ENCODE measurements at regions not wholly inside any gene's neighbourhood (a gene's known extent, or its start where the extent isn't known, plus 50 kb on each side); places are given as distances from the start of the nearest gene placed in this dataset.

- Histone ChIP-seq H3K9ac (ENCODE audit: low read length in 3 of 3) (no peak overlapping the region), H3K36me3 (ENCODE audit: control insufficient read depth in 2 of 3, insufficient read depth in 3 of 3, low read length in 3 of 3) (no peaks in the 10 kb centered on the region), H3K27ac (ENCODE audit: low read depth in 2 of 2, low read length in 2 of 2) (no peak overlapping the region), H3K4me1 (ENCODE audit: control insufficient read depth in 2 of 3, insufficient read depth in 2 of 3, low read depth in 1 of 3, low read length in 3 of 3) (no peaks in the 10 kb centered on the region), H3K27me3 (ENCODE audit: control insufficient read depth, insufficient read depth, low read length) (no peaks in the 10 kb centered on the region), H3K4me3 (ENCODE audit: low read length in 3 of 3) (no peak overlapping the region), H3K9me3 (ENCODE audit: control insufficient read depth in 2 of 3, insufficient read depth in 1 of 3, low read length in 3 of 3) (peaks cover 0 to 2% (median 0%) of the 10 kb centered on the region in 3 donors)
- no peak for TF ChIP-seq CTCF (IDR thresholded peaks at IDR 0.05; ENCODE audit: borderline replicate concordance, extremely low read depth, insufficient read depth)
- no peak for DNase-seq
- no peak for FAIRE-seq
- intact Hi-C loops (cut with DNase I), result no loop called here
Measured at GRCh38 chr17:70582777-70583176, 413.4 kb downstream of the KCNJ2 start.

- intact Hi-C loops (cut with DNase I), result no loop called here
- H3K27me3 ChIP-seq (ENCODE audit: control insufficient read depth, insufficient read depth, low read length), result no peaks in the 10 kb centered on the region
- no peak overlapping the region for H3K9ac ChIP-seq (ENCODE audit: low read length in 3 of 3)
- no peak for TF ChIP-seq CTCF (IDR thresholded peaks at IDR 0.05; ENCODE audit: borderline replicate concordance, extremely low read depth, insufficient read depth)
- DNase-seq, result peak in 1 of 5 donors; percentile 52
- no peaks in the 10 kb centered on the region for H3K4me1 ChIP-seq (ENCODE audit: control insufficient read depth in 2 of 3, insufficient read depth in 2 of 3, low read depth in 1 of 3, low read length in 3 of 3)
- FAIRE-seq, result no peak
- H3K4me3 ChIP-seq (ENCODE audit: low read length in 3 of 3), result no peak overlapping the region
- peaks cover 0 to 2% (median 0%) of the 10 kb centered on the region in 3 donors for H3K9me3 ChIP-seq (ENCODE audit: control insufficient read depth in 2 of 3, insufficient read depth in 1 of 3, low read length in 3 of 3)
- no peak overlapping the region for H3K27ac ChIP-seq (ENCODE audit: low read depth in 2 of 2, low read length in 2 of 2)
- H3K36me3 ChIP-seq (ENCODE audit: control insufficient read depth in 2 of 3, insufficient read depth in 3 of 3, low read length in 3 of 3), result no peaks in the 10 kb centered on the region
Measured at GRCh38 chr17:70584255-70584654, 414.9 kb downstream of the KCNJ2 start.

- Histone ChIP-seq H3K36me3 (ENCODE audit: control insufficient read depth in 2 of 3, insufficient read depth in 3 of 3, low read length in 3 of 3) (no peaks in the 10 kb centered on the region), H3K27me3 (ENCODE audit: control insufficient read depth, insufficient read depth, low read length) (no peaks in the 10 kb centered on the region), H3K4me3 (ENCODE audit: low read length in 3 of 3) (no peak overlapping the region), H3K27ac (ENCODE audit: low read depth in 2 of 2, low read length in 2 of 2) (no peak overlapping the region), H3K4me1 (ENCODE audit: control insufficient read depth in 2 of 3, insufficient read depth in 2 of 3, low read depth in 1 of 3, low read length in 3 of 3) (no peaks in the 10 kb centered on the region), H3K9ac (ENCODE audit: low read length in 3 of 3) (no peak overlapping the region), H3K9me3 (ENCODE audit: control insufficient read depth in 2 of 3, insufficient read depth in 1 of 3, low read length in 3 of 3) (peaks cover 0 to 2% (median 0%) of the 10 kb centered on the region in 3 donors)
- no peak for FAIRE-seq
- TF ChIP-seq CTCF (IDR thresholded peaks at IDR 0.05; ENCODE audit: borderline replicate concordance, extremely low read depth, insufficient read depth), result no peak
- intact Hi-C loops (cut with DNase I), result no loop called here
- DNase-seq, result no peak
Measured at GRCh38 chr17:70588003-70588402, 418.7 kb downstream of the KCNJ2 start.

- intact Hi-C loops (cut with DNase I), result no loop called here
- FAIRE-seq, result no peak
- TF ChIP-seq CTCF (IDR thresholded peaks at IDR 0.05; ENCODE audit: borderline replicate concordance, extremely low read depth, insufficient read depth), result no peak
- no peak for DNase-seq
- Histone ChIP-seq H3K4me1 (ENCODE audit: control insufficient read depth in 2 of 3, insufficient read depth in 2 of 3, low read depth in 1 of 3, low read length in 3 of 3) (no peaks in the 10 kb centered on the region), H3K4me3 (ENCODE audit: low read length in 3 of 3) (no peak overlapping the region), H3K27me3 (ENCODE audit: control insufficient read depth, insufficient read depth, low read length) (no peaks in the 10 kb centered on the region), H3K9ac (ENCODE audit: low read length in 3 of 3) (no peak overlapping the region), H3K36me3 (ENCODE audit: control insufficient read depth in 2 of 3, insufficient read depth in 3 of 3, low read length in 3 of 3) (no peaks in the 10 kb centered on the region), H3K27ac (ENCODE audit: low read depth in 2 of 2, low read length in 2 of 2) (no peak overlapping the region), H3K9me3 (ENCODE audit: control insufficient read depth in 2 of 3, insufficient read depth in 1 of 3, low read length in 3 of 3) (no peaks in the 10 kb centered on the region)
Measured at GRCh38 chr17:70597774-70598173, 428.4 kb downstream of the KCNJ2 start.

Measured in kidney (tissue), 13 donors.